Karpas-422 (cell line): ENCODE measurements at regions not wholly inside any gene's neighbourhood (a gene's known extent, or its start where the extent isn't known, plus 50 kb on each side); places are given as distances from the start of the nearest gene placed in this dataset.

Experiments used
- DNase-seq: peaks from one replicate; pipeline ENCODE4 v3.0.0-alpha.2; 2015
- H2AFZ ChIP-seq: fragments of 200-600 bp; sonication (generic); 2 replicates; pipeline ENCODE4 v1.6.1; 2014; ENCODE audit warnings: antibody characterized with exemption, low read length, mixed read lengths
- H3K27ac ChIP-seq: fragments of 200-600 bp; sonication (generic); 2 replicates; pipeline ENCODE4 v1.5.1; 2014; ENCODE audit warnings: mild to moderate bottlenecking, low read length, moderate library complexity
- H3K27me3 ChIP-seq: fragments of 200-600 bp; sonication (generic); 2 replicates; pipeline ENCODE4 v1.6.1; 2014; ENCODE audit warnings: low read length, mixed read lengths
- H3K36me3 ChIP-seq: fragments of 200-600 bp; sonication (generic); 2 replicates; pipeline ENCODE4 v1.6.1; 2014; ENCODE audit warnings: low read length, mixed read lengths; ENCODE audit not compliant: insufficient read depth
- H3K4me1 ChIP-seq: fragments of 200-600 bp; sonication (generic); 2 replicates; pipeline ENCODE4 v1.6.1; 2014; ENCODE audit warnings: mild to moderate bottlenecking, low read length, mixed read lengths
- H3K4me2 ChIP-seq: fragments of 200-600 bp; sonication (generic); 2 replicates; pipeline ENCODE4 v1.6.1; 2014; ENCODE audit warnings: low read length, low read depth, mild to moderate bottlenecking; ENCODE audit not compliant: poor library complexity, severe bottlenecking
- H3K4me3 ChIP-seq: fragments of 200-600 bp; sonication (generic); 2 replicates; pipeline ENCODE4 v1.5.1; 2014; ENCODE audit warnings: mild to moderate bottlenecking, antibody characterized with exemption, low read length, mixed read lengths
- H3K79me2 ChIP-seq: fragments of 200-600 bp; sonication (generic); 2 replicates; pipeline ENCODE4 v1.6.1; 2014; ENCODE audit warnings: mild to moderate bottlenecking, low read length, mixed read lengths
- H3K9ac ChIP-seq: fragments of 200-600 bp; sonication (generic); 2 replicates; pipeline ENCODE4 v1.6.0; 2014; ENCODE audit warnings: low read length
- H3K9me2 ChIP-seq: fragments of 200-600 bp; sonication (generic), shearing (Covaris generic); replicated peaks from 2 replicates; pipeline ENCODE4 v1.6.0; 2014; ENCODE audit warnings: mild to moderate bottlenecking, low read length, moderate library complexity; ENCODE audit not compliant: insufficient read depth
- H3K9me3 ChIP-seq: fragments of 300-700, 200-600 bp; sonication (generic); 2 replicates; pipeline ENCODE4 v1.6.1; 2014; ENCODE audit warnings: low read length, mixed read lengths
- H4K20me1 ChIP-seq: fragments of 200-600 bp; sonication (generic); 2 replicates; pipeline ENCODE4 v1.6.1; 2014; ENCODE audit warnings: mild to moderate bottlenecking, antibody characterized with exemption, low read length, low read depth; ENCODE audit not compliant: insufficient read depth

- H3K4me2 ChIP-seq, result no peak overlapping the region
- H4K20me1 ChIP-seq, result 0 out of 2 replicates have a peak, but pooled peaks cover 3% of the 10 kb centered on the region
- DNase-seq, result no peak
- no peaks in the 10 kb centered on the region for H3K79me2 ChIP-seq
- no peak overlapping the region for H2AFZ ChIP-seq
- no peaks in the 10 kb centered on the region for H3K9me3 ChIP-seq
- no peaks in the 10 kb centered on the region for H3K27me3 ChIP-seq
- H3K36me3 ChIP-seq, result no peaks in the 10 kb centered on the region
- no peak overlapping the region for H3K4me3 ChIP-seq
- no peak overlapping the region for H3K27ac ChIP-seq
- H3K9me2 ChIP-seq, result no peaks in the 10 kb centered on the region
- no peaks in the 10 kb centered on the region for H3K4me1 ChIP-seq
- no peak overlapping the region for H3K9ac ChIP-seq
These were observed 189.0 kb downstream of the RGS3 start for GRCh38 chr9:113652355-113653152.

- Histone ChIP-seq H3K4me3 (no peak overlapping the region), H3K9me2 (no peaks in the 10 kb centered on the region), H3K27ac (no peak overlapping the region), H3K79me2 (no peaks in the 10 kb centered on the region), H3K9ac (no peak overlapping the region), H3K36me3 (no peaks in the 10 kb centered on the region), H3K27me3 (no peaks in the 10 kb centered on the region), H3K4me2 (no peak overlapping the region), H3K9me3 (no peaks in the 10 kb centered on the region), H3K4me1 (no peaks in the 10 kb centered on the region), H2AFZ (no peak overlapping the region), H4K20me1 (0 out of 2 replicates have a peak, but pooled peaks cover 3% of the 10 kb centered on the region)
- DNase-seq, result no peak
These were observed 190.4 kb downstream of the RGS3 start for GRCh38 chr9:113653746-113654604.

- Histone ChIP-seq H2AFZ (no peak overlapping the region), H3K27ac (no peak overlapping the region), H3K9me3 (no peaks in the 10 kb centered on the region), H3K4me3 (no peak overlapping the region), H4K20me1 (0 out of 2 replicates have a peak, but pooled peaks cover 3% of the 10 kb centered on the region), H3K9me2 (no peaks in the 10 kb centered on the region), H3K36me3 (no peaks in the 10 kb centered on the region), H3K79me2 (no peaks in the 10 kb centered on the region), H3K4me1 (peaks cover 6% of the 10 kb centered on the region), H3K9ac (no peak overlapping the region), H3K27me3 (no peaks in the 10 kb centered on the region), H3K4me2 (no peak overlapping the region)
- no peak for DNase-seq
These were observed 191.3 kb downstream of the RGS3 start for GRCh38 chr9:113654605-113655428.

GRCh38 chr9:113656771-113657670 lies 193.5 kb downstream of the RGS3 start:
- Histone ChIP-seq H3K79me2 (no peaks in the 10 kb centered on the region), H3K9ac (no peak overlapping the region), H3K27me3 (no peaks in the 10 kb centered on the region), H3K4me2 (no peak overlapping the region), H3K4me3 (no peak overlapping the region), H3K9me2 (no peaks in the 10 kb centered on the region), H4K20me1 (0 out of 2 replicates have a peak, but pooled peaks cover 3% of the 10 kb centered on the region), H2AFZ (no peak overlapping the region), H3K9me3 (no peaks in the 10 kb centered on the region), H3K27ac (no peak overlapping the region), H3K4me1 (peaks cover 11% of the 10 kb centered on the region), H3K36me3 (no peaks in the 10 kb centered on the region)
- DNase-seq, result no peak

GRCh38 chr9:113657765-113658544 lies 194.4 kb downstream of the RGS3 start:
- DNase-seq, result peak; percentile 91
- Histone ChIP-seq H3K79me2 (no peaks in the 10 kb centered on the region), H3K27ac (no peak overlapping the region), H3K27me3 (no peaks in the 10 kb centered on the region), H3K4me2 (no peak overlapping the region), H4K20me1 (0 out of 2 replicates have a peak, but pooled peaks cover 3% of the 10 kb centered on the region), H3K9ac (no peak overlapping the region), H3K9me3 (no peaks in the 10 kb centered on the region), H3K9me2 (no peaks in the 10 kb centered on the region), H3K4me3 (no peak overlapping the region), H2AFZ (no peak overlapping the region), H3K36me3 (no peaks in the 10 kb centered on the region), H3K4me1 (peaks cover 11% of the 10 kb centered on the region)

- no peaks in the 10 kb centered on the region for H3K27me3 ChIP-seq
- no peak for DNase-seq
- no peak overlapping the region for H3K4me3 ChIP-seq
- no peaks in the 10 kb centered on the region for H3K79me2 ChIP-seq
- H2AFZ ChIP-seq, result no peak overlapping the region
- H3K4me1 ChIP-seq, result peaks cover 11% of the 10 kb centered on the region
- H3K27ac ChIP-seq, result no peak overlapping the region
- H3K9me2 ChIP-seq, result no peaks in the 10 kb centered on the region
- no peak overlapping the region for H3K9ac ChIP-seq
- H3K4me2 ChIP-seq, result no peak overlapping the region
- H4K20me1 ChIP-seq, result 0 out of 2 replicates have a peak, but pooled peaks cover 3% of the 10 kb centered on the region
- H3K36me3 ChIP-seq, result no peaks in the 10 kb centered on the region
- H3K9me3 ChIP-seq, result no peaks in the 10 kb centered on the region
These were observed 195.0 kb downstream of the RGS3 start for GRCh38 chr9:113658545-113658895.

GRCh38 chr9:113659039-113659438 lies 195.5 kb downstream of the RGS3 start:
- H3K79me2 ChIP-seq, result no peaks in the 10 kb centered on the region
- H3K36me3 ChIP-seq, result no peaks in the 10 kb centered on the region
- no peaks in the 10 kb centered on the region for H3K9me3 ChIP-seq
- peaks cover 11% of the 10 kb centered on the region for H3K4me1 ChIP-seq
- H4K20me1 ChIP-seq, result 0 out of 2 replicates have a peak, but pooled peaks cover 3% of the 10 kb centered on the region
- H3K27ac ChIP-seq, result no peak overlapping the region
- no peaks in the 10 kb centered on the region for H3K27me3 ChIP-seq
- no peak overlapping the region for H3K4me2 ChIP-seq
- DNase-seq, result no peak
- no peak overlapping the region for H3K4me3 ChIP-seq
- H3K9ac ChIP-seq, result no peak overlapping the region
- H3K9me2 ChIP-seq, result no peaks in the 10 kb centered on the region
- no peak overlapping the region for H2AFZ ChIP-seq
